Left colon (tissue), 2 donors: ENCODE measurements at regions not wholly inside any gene's neighbourhood (a gene's known extent, or its start where the extent isn't known, plus 50 kb on each side); places are given as distances from the start of the nearest gene placed in this dataset.

ENCODE experiments used
- ATAC-seq: fragments of 200-7000 bp; cut with Tn5 transposase; one replicate; pipeline ENCODE4 v1.9.1; 2020; ENCODE audit warnings: mild to moderate bottlenecking, moderate library complexity
- DNase-seq, 2 donors: peaks; one replicate each; pipeline ENCODE4 v3.0.0-alpha.2; 2020
- intact Hi-C, 2 donors: fragments of 100-400 bp; cut with DNase I in 1 of 2; cut with micrococcal nuclease in 1 of 2; formaldehyde crosslinking; loops; one replicate each; pipeline versions ENCODE4 v1.11.2 to v1.14.0; 2022; cut with DNase I, micrococcal nuclease
- donor health status: DM: no; HTN: no; CAD: no.
- donor health status: DM: yes; HTN: yes; CAD: no.

- no peak for ATAC-seq
- DNase-seq: no peak
- intact Hi-C loops: no loop called here
These were observed 65.7 kb downstream of the UNC5CL start for GRCh38 chr6:40973304-40973703.

DNA sequence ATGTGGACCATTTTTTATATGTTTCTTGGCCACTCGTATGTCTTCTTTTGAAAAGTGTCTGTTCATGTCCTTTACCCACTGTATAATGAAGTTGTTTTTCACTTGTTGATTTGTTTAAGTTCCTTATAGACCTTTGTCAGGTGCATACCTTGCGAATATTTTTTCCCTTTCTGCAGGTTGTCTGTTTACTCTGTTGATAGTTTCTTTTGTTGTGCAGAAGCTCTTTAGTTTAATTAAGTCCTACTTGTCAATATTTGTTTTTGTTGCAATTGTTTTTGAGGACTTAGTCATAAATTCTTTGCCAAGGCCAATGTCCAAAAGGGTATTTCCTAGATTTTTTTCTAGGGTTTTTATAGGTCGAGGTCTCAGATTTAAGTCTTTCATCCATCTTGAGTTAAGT is 66.2 kb downstream of the UNC5CL start:
- no peak for ATAC-seq
- intact Hi-C loops: no loop called here
- no peak for DNase-seq

GRCh38 chr6:40972190-40972589 is 66.8 kb downstream of the UNC5CL start:
- DNase-seq (no peak), ATAC-seq (no peak)
- intact Hi-C loops: no loop called here

DNA sequence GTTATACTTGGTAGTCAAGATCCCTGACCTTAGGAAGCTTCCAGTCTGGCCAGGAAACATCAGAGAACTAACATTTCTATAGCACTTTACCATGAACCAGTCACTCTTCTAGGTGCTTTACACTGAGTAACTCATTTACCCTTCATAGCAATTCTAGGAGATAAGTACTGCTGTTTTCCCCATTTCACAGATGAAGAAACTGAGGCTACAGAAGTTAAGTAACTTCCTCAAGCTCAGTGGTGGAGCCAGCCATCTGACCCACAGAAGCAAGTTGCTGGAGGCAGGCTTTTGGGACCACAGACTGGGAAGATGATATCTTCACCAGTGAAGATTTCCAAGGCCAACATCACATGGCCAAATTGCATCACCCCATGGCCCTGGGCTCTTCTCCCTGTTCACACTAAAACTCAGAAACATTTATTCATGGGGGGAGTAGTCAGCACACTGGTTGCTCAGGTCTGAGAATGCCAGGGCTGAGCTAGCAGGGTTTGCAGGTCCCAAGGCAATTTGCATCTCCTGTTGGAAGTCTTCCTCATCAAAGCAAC is 70.3 kb downstream of the UNC5CL start:
- ATAC-seq (no peak), DNase-seq (no peak)
- intact Hi-C loops: no loop called here

DNA sequence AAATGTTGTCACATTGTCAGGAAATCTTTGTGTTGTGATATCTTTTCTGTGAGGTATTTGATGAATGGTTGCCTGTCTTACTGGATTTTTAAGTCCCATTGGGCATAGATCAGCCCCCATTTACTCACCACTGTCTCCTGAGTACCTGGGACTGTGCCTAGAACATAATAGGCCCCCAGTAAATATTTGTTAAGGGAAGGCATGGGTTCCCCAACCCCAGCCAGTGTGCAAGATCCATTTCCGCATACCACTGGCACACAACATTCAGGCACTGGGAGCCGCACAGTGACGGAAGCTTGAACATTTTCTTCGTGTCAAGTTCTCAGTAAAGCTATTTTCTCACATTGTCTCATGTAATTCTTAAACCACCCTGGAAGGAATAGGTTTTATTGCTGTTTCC is 72.2 kb downstream of the UNC5CL start:
- intact Hi-C loops: no loop called here

GRCh38 chr6:40965046-40965445 is 74.0 kb downstream of the UNC5CL start:
- no peak for ATAC-seq
- no peak for DNase-seq
- intact Hi-C loops: no loop called here

More for the DNA sequence above, 72.2 kb downstream of the UNC5CL start:
- no peak for ATAC-seq
- DNase-seq: no peak

DNA sequence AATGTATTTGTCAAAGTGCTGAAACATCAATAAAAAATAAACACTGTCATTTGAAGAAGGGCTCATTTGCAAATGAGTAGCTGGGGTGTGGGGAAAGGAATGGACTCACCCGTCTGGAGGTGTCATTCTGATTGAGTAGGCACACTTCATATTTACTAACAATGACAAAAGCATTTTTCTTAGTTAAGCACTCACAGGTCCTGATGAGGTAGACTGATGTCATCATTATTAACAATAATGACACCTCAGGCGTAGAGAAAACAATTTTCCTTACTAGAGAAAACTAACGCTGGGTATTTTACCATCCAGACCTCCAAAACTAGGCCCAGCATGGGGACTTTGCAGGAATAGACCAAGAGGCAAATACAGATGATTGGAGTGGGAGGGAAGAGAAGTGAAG is 76.0 kb downstream of the UNC5CL start:
- no peak for DNase-seq
- intact Hi-C loops: no loop called here
- ATAC-seq: no peak

DNA sequence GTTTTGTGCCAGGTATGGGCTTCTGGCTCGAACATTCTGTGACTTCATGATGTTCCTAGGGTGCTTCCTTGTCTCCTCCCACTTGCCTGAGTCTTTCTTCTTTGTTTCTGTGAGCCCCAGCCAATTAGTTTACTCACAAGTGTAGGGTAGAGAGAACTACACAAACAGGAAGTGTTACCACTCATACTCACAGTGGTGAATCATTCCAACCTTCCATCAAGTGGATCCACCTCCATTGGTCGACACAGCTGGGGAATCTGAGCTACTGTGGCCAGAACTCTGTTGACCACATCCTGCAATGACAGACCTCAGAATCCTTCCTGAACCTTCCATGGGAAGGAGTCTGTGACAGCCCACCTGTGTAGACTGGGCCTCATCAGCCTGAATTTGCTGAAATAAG is 76.8 kb downstream of the UNC5CL start:
- intact Hi-C loops: no loop called here
- DNase-seq (no peak), ATAC-seq (no peak)

DNA sequence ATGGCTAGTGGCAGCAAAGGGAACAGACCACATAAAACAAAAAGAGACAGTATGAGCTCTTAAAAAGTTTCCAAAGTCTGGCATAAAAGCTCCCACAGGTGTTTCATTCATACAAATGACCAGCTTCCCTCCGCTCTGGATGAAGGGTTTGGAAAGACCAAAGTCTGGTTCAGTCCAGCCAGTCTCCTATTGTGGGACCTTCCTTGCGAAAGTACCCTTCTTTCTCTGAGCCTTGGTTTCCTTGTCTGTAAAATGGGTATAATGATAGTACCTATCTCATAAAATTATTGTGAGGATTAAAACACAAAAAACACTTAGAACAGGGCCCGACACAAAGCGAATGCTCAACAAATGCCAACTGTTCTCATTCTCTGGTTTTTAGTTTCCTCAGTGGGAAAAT is 77.2 kb downstream of the UNC5CL start:
- intact Hi-C loops: no loop called here
- ATAC-seq (no peak), DNase-seq (no peak)

DNA sequence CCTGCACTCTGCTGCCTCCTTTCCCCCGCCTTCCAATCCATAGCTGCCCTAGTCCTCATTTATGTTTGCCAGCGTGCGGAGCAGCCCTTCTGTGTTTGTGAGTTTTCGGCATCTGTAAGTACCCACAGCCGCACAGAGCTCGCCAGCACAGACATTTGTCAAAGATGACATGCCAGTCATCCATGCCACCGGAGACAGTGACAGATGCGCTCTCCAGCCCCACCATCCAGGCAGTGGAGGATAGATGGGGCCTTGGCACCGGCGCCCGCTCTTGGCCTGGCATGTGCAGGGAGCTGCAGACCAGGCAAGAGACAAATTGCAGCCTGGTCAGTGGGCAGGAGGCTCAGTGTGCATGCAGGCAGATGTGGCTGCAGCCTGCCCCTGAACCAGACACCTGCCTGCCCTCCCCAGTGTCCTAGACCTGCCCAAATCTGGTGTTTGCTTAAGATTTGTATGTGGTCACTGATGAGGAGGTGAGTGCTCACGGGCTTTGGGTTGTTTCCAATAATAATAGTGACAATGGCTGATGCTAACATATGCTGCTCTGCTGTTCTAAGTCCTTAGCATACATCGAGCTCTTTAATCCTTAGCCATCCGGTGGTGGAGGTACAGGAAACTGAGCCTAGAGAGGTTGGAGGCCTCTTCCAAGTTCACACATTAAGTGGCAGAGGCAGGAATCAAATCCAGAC is 78.1 kb downstream of the UNC5CL start:
- DNase-seq: no peak
- ATAC-seq: no peak
- intact Hi-C loops: no loop called here

- intact Hi-C loops: no loop called here
- ATAC-seq (no peak), DNase-seq (no peak)
These were observed 79.2 kb downstream of the UNC5CL start for GRCh38 chr6:40959781-40960327.

DNA sequence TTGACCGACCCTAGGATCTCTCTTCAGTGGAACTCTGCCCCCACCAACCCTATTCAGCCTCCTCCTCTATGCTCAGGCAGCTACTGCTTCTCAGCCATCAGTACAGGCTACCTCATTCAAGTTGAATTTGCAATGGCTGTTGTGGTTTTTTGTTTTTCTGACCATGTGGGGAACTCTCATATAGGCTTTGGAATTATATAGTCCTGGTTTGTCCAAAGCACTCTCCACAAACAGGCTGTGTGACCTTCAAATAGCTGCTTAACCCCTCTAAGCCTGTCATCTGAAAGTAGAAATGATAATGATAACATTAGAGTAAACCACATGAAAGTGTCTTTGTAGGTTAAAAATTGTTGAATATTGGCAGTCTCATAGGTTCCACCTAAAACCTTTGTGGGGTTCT is 80.3 kb downstream of the UNC5CL start:
- intact Hi-C loops: no loop called here
- DNase-seq (no peak), ATAC-seq (no peak)

DNA sequence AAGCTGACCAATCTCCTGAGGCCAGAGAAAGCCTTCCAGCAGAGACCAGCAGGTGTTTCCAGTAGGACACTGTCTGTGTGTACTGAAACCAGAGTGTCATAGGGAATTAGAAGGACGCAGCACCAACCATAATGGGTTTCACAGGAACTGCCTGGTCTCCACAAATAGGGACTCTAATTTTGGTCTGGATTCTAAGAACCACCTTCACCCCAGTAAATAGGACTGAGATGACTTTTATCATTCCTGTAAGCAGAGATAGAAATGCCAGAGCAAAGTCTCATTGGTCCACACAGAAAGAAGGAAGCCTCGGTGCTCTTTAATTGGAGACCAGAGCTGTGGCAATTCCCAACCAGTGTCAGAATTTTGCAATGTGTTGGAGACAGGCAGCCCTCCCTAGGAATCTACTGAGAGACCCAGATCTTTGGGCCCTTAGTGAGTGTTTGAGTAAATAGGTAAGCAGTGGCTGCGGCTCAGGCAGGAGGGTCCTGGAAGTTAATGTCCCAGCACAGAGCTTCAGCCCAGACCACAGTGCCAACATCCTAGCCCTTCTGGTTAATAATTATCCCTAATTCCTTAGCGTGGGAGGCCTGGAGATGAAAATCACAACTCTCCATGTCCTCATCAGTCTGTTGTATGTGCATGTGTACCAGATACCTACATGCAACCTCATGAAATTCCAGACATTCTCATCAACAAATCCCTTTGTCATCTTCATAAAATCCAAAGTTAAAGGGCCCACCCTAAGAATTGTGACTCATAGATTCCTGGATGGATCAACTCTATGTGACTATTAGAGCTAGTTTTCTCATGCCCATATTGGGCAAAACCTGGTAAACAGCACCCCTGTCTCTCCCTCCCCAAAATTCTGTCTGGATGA is 81.2 kb downstream of the UNC5CL start:
- intact Hi-C loops: no loop called here
- no peak for ATAC-seq
- no peak for DNase-seq

DNA sequence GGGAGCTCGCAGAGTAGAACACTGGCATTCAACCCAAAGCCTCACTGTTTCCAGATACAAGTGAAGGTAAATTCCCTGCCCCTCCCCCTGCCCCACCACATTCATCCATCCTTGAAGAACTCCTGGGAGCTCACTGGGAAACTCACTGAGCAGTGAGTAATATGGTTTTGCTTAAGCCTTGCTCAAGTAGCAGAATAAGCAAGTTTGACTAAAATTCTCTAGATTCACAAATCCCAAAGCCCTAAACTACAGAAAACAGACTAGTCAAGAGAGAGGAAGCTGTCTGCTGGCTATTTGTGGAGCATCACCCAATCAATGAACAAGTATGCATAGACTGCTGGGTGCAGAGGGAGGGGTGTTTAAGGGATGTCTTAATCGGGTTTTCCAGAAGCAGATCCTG is 82.1 kb downstream of the UNC5CL start:
- intact Hi-C loops: no loop called here
- no peak for ATAC-seq

DNA sequence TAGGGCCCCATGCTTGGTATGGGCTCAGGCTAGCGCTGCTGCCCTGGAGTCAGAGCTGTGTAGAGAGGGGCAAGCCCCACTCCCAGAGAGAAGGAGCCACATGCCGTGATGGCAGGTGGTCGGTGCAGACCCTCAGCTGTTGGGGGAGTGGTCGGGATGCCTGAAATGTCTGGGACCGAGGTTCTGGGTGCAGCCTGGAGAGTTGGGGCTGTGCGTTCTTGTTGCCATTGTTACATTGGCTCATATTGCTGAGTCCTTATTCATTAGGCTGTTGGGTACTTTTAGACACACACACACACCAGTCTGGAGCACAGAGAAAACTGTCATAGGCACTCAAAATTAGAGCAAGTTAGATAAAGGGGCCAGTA is 83.9 kb downstream of the UNC5CL start:
- intact Hi-C loops: no loop called here
- DNase-seq (no peak), ATAC-seq (no peak)

More for the DNA sequence above, 82.1 kb downstream of the UNC5CL start:
- DNase-seq: no peak

- DNase-seq: no peak
- intact Hi-C loops: no loop called here
- no peak for ATAC-seq
These were observed 84.4 kb downstream of the UNC5CL start for GRCh38 chr6:40954446-40955177.

GRCh38 chr6:40953486-40953885 is 85.5 kb downstream of the UNC5CL start:
- ATAC-seq (no peak), DNase-seq (no peak)
- intact Hi-C loops: no loop called here

- DNase-seq: no peak
- intact Hi-C loops: no loop called here
- ATAC-seq: no peak
These were observed 87.9 kb downstream of the UNC5CL start for GRCh38 chr6:40950986-40951698.

- no peak for ATAC-seq
- intact Hi-C loops: no loop called here
- DNase-seq: no peak
These were observed 90.5 kb downstream of the UNC5CL start for GRCh38 chr6:40948570-40948969.
